ENCODE measurements at regions not wholly inside any gene's neighbourhood (a gene's known extent, or its start where the extent isn't known, plus 50 kb on each side); places are given as distances from the start of the nearest gene placed in this dataset.

DNA sequence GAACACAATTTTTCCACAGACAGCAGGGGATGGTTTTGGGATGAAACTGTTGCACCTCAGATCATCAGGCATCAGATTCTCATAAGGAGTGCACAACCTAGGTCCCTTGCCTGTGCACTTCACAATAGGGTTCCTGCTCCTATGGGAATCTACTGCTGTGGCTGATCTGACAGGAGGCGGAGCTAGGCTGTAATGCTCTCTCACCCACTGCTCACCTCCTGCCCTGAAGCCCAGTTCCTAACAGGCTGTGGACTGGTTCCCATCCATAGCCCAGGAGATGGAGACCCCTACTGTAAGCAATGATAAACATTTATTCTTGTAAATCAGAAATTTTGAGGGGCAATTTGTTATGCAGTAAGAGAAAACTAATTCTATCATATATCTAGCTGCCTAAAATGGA is 1234.7 kb downstream of the SLITRK1 start:
- no peak overlapping the region for H3K27ac ChIP-seq
- TF ChIP-seq, protein P1, sequence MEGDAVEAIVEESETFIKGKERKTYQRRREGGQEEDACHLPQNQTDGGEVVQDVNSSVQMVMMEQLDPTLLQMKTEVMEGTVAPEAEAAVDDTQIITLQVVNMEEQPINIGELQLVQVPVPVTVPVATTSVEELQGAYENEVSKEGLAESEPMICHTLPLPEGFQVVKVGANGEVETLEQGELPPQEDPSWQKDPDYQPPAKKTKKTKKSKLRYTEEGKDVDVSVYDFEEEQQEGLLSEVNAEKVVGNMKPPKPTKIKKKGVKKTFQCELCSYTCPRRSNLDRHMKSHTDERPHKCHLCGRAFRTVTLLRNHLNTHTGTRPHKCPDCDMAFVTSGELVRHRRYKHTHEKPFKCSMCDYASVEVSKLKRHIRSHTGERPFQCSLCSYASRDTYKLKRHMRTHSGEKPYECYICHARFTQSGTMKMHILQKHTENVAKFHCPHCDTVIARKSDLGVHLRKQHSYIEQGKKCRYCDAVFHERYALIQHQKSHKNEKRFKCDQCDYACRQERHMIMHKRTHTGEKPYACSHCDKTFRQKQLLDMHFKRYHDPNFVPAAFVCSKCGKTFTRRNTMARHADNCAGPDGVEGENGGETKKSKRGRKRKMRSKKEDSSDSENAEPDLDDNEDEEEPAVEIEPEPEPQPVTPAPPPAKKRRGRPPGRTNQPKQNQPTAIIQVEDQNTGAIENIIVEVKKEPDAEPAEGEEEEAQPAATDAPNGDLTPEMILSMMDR (conservative IDR thresholded peaks at IDR 0.05), result no peak
- no peak for TF ChIP-seq ZFX (IDR thresholded peaks at IDR 0.05)

DNA sequence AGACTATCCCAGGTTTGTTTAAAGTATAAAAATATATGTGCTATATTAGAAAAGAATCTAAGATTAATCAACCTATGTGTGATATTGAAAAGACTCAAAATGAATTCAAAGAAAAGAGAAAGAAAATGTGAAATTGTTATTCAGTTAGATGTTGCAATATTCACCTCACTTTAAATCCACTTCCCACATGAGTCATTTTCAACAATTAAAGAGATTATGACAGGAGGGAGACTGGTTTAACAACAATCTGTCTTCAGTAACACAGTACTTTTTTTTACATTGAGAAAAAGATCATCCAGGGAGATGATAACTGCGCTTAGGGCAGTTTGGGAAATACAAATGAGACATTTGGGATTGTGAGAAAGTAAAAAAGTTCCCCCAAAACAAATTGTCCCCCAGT is 1246.2 kb downstream of the SLITRK1 start:
- no peak overlapping the region for H3K27ac ChIP-seq
- no peak for TF ChIP-seq ZFX (IDR thresholded peaks at IDR 0.05)
- TF ChIP-seq, protein P1 (conservative IDR thresholded peaks at IDR 0.05), result no peak

DNA sequence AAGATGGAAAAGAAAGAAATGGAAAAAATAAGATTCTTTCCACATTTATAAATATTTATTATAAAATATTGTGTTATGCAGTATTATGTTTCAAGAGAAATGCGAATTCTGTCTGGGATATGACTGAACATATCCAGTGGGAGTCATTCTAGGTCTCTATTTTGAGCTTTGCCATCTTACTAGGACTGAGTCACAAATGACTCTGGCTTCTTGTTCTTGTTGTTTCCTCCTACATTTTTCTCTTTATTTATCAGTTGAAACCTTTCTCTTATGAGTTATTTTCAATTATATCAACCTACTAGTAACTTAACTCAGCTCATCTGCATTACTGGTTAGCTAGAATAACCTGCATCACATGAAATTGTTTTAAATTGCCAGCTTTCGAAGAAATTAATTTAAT is 1247.3 kb downstream of the SLITRK1 start:
- TF ChIP-seq ZFX (IDR thresholded peaks at IDR 0.05), result no peak
- TF ChIP-seq, protein P1 (conservative IDR thresholded peaks at IDR 0.05), result no peak

DNA sequence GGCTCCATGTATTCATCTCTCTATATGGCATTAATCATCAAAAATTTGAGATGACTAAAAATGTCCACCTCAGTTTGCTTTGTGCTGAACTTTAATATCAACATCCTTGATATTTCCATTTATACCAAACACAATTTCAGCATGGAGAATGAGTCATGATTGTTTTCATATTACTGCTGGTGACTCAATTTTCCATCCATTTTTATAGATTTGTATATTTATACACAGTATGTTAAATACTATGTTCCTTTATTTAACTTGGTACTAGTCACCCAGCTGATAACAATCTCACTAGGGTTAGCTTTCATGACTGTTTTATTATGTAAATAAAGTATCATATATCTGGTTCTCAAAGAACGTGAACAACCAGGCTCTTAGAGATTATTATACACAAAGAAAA is 1255.1 kb downstream of the SLITRK1 start:
- no peak overlapping the region for H3K27ac ChIP-seq
- TF ChIP-seq, protein P1 (conservative IDR thresholded peaks at IDR 0.05), result no peak
- TF ChIP-seq ZFX (IDR thresholded peaks at IDR 0.05), result no peak

More for the DNA sequence above, 1247.3 kb downstream of the SLITRK1 start:
- no peak overlapping the region for H3K27ac ChIP-seq

DNA sequence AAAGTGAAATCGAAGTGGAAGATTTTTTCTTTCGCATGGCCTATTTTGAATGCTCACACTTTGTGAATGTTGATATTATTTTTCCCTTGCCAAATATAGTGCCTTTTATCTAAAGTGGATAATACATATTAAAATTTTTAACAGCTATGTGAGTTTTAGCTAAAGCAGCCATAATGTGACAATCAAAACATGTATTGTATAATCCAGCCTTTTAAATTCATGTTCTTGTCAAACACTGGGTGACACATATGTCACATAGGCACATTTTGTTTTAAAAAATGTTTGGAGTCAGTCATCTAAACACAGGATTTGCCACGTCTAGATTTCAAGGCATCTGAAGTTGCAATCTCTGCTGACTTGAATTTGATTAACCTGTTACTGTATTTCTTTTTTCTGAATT is 1256.6 kb downstream of the SLITRK1 start:
- TF ChIP-seq, protein P1 (conservative IDR thresholded peaks at IDR 0.05), result no peak
- no peak for TF ChIP-seq ZFX (IDR thresholded peaks at IDR 0.05)
- H3K27ac ChIP-seq, result no peak overlapping the region

DNA sequence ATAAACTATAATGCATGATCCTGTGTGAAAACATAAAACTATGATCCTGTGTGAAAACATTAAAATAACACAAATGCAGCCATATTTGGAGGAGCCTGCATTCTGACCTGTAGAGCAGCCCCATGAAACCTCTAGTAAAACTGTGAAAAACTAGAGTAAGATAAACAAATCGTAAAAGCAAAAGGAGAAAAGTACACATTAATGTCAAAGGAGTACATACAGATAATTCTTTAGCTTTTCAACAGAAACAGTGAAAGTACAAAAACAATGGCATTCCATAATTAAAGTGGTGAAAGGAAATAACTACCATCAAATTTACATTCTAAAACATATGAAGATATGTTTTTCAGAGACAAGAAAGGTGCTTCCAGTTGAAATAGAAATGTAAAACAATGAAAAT is 1267.2 kb downstream of the SLITRK1 start:
- no peak overlapping the region for H3K27ac ChIP-seq
- TF ChIP-seq, protein P1 (conservative IDR thresholded peaks at IDR 0.05), result no peak
- no peak for TF ChIP-seq ZFX (IDR thresholded peaks at IDR 0.05)

DNA sequence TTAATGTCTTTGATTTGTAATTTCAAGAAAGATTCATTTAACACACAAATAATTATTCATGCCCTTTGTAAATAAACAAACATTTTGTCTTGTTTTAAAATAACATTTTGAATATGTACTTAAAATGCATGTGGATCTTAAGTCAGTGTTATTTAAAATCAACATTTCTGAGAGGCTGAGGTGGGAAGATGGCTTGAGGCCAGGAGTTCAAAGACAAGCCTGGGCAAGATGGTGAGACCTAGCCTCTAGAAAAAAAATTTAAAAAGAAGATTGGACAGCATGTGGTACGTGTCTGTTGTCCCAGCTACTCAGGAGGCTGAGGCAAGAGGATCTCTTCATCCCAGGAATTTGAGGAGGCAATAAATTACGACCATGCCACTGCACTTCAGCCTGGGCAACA is 1268.2 kb downstream of the SLITRK1 start:
- H3K27ac ChIP-seq, result no peak overlapping the region
- TF ChIP-seq ZFX (IDR thresholded peaks at IDR 0.05), result no peak
- TF ChIP-seq, protein P1 (conservative IDR thresholded peaks at IDR 0.05), result no peak
